C4-2B (cell line): ENCODE measurements at regions not wholly inside any gene's neighbourhood (a gene's known extent, or its start where the extent isn't known, plus 50 kb on each side); places are given as distances from the start of the nearest gene placed in this dataset.

Experiments
- CTCF ChIP-seq: fragments of 450-650 bp; conservative IDR thresholded peaks from 2 replicates; pipeline ENCODE4 v1.5.1; 2017; ENCODE audit warnings: mild to moderate bottlenecking
- ZFX ChIP-seq: fragments of 450-650 bp; IDR thresholded peaks from 2 replicates; pipeline ENCODE4 v1.6.1; 2017

GRCh38 chr7:22667562-22668239 lies 59.3 kb upstream of the IL6 start:
- TF ChIP-seq CTCF (no peak), ZFX (no peak)
